B cell (primary cell): ENCODE measurements at regions not wholly inside any gene's neighbourhood (a gene's known extent, or its start where the extent isn't known, plus 50 kb on each side); places are given as distances from the start of the nearest gene placed in this dataset.

Source experiments
- CTCF ChIP-seq: fragments of 200-600 bp; IDR thresholded peaks from one replicate; pipeline ENCODE4 v1.8.0; 2022; ENCODE audit warnings: antibody characterized with exemption, mild to moderate bottlenecking
- EZH2 ChIP-seq: IDR thresholded peaks from 2 replicates; pipeline ENCODE4 v1.6.1; 2012; ENCODE audit warnings: borderline replicate concordance, low read depth, mild to moderate bottlenecking, moderate library complexity, low read length; ENCODE audit not compliant: insufficient read depth, poor library complexity, severe bottlenecking

- TF ChIP-seq EZH2 = no peak
- no peak for TF ChIP-seq CTCF
These were observed 703.5 kb upstream of the CHAC2 start for GRCh38 chr2:53064154-53064553.
